ENCODE measurements at regions not wholly inside any gene's neighbourhood (a gene's known extent, or its start where the extent isn't known, plus 50 kb on each side); places are given as distances from the start of the nearest gene placed in this dataset.

- DNase-seq (ENCODE audit: insufficient read length, low spot score), result no peak
- no peak for TF ChIP-seq POU2F2 (IDR thresholded peaks at IDR 0.05; ENCODE audit: low read depth, low read length)
- TF ChIP-seq POLR2A (IDR thresholded peaks at IDR 0.05; ENCODE audit: low read depth, low read length), result no peak
- no peak for TF ChIP-seq POLR2AphosphoS5 (IDR thresholded peaks at IDR 0.05; ENCODE audit: low read depth, low read length)
- TF ChIP-seq TAF1 (IDR thresholded peaks at IDR 0.05; ENCODE audit: low read depth, low read length), result no peak
- TF ChIP-seq SPI1 (IDR thresholded peaks at IDR 0.05; ENCODE audit: low read depth, low read length), result no peak
- TF ChIP-seq PAX5 (IDR thresholded peaks at IDR 0.05; ENCODE audit: insufficient read depth, low read length, severe bottlenecking), result no peak
- no peak for FAIRE-seq
Observed at GRCh38 chr7:109308816-109309215, 739.1 kb downstream of the DNAJB9 start.

- FAIRE-seq (no peak), DNase-seq (ENCODE audit: insufficient read length, low spot score) (no peak)
- TF ChIP-seq POLR2AphosphoS5 (IDR thresholded peaks at IDR 0.05; ENCODE audit: low read depth, low read length), result no peak
- TF ChIP-seq TAF1 (IDR thresholded peaks at IDR 0.05; ENCODE audit: low read depth, low read length), result no peak
- TF ChIP-seq SPI1 (IDR thresholded peaks at IDR 0.05; ENCODE audit: low read depth, low read length), result no peak
Observed at GRCh38 chr7:109309790-109310189, 740.1 kb downstream of the DNAJB9 start.

GRCh38 chr7:109318136-109318535 lies 748.5 kb downstream of the DNAJB9 start:
- TF ChIP-seq SPI1 (IDR thresholded peaks at IDR 0.05; ENCODE audit: low read depth, low read length), result no peak
- TF ChIP-seq POLR2AphosphoS5 (IDR thresholded peaks at IDR 0.05; ENCODE audit: low read depth, low read length), result no peak
- no peak for TF ChIP-seq POU2F2 (IDR thresholded peaks at IDR 0.05; ENCODE audit: low read depth, low read length)
- TF ChIP-seq TAF1 (IDR thresholded peaks at IDR 0.05; ENCODE audit: low read depth, low read length), result no peak
- no peak for TF ChIP-seq PAX5 (IDR thresholded peaks at IDR 0.05; ENCODE audit: insufficient read depth, low read length, severe bottlenecking)
- TF ChIP-seq POLR2A (IDR thresholded peaks at IDR 0.05; ENCODE audit: low read depth, low read length), result no peak
- DNase-seq (ENCODE audit: insufficient read length, low spot score) (no peak), FAIRE-seq (no peak)

GRCh38 chr7:109322833-109323232 lies 753.2 kb downstream of the DNAJB9 start:
- FAIRE-seq, result no peak

GRCh38 chr7:109331423-109331822 lies 761.7 kb downstream of the DNAJB9 start:
- no peak for FAIRE-seq
- TF ChIP-seq POU2F2 (IDR thresholded peaks at IDR 0.05; ENCODE audit: low read depth, low read length) (no peak), PAX5 (IDR thresholded peaks at IDR 0.05; ENCODE audit: insufficient read depth, low read length, severe bottlenecking) (no peak), SPI1 (IDR thresholded peaks at IDR 0.05; ENCODE audit: low read depth, low read length) (no peak), POLR2A (IDR thresholded peaks at IDR 0.05; ENCODE audit: low read depth, low read length) (no peak), POLR2AphosphoS5 (IDR thresholded peaks at IDR 0.05; ENCODE audit: low read depth, low read length) (no peak)

More at GRCh38 chr7:109322833-109323232, 753.2 kb downstream of the DNAJB9 start:
- TF ChIP-seq TAF1 (IDR thresholded peaks at IDR 0.05; ENCODE audit: low read depth, low read length), result no peak
- TF ChIP-seq PAX5 (IDR thresholded peaks at IDR 0.05; ENCODE audit: insufficient read depth, low read length, severe bottlenecking), result no peak
- peak; percentile 48; the same call in 1 of the 2 replicates for TF ChIP-seq SPI1 (IDR thresholded peaks at IDR 0.05; ENCODE audit: low read depth, low read length)
- DNase-seq (ENCODE audit: insufficient read length, low spot score), result no peak

GRCh38 chr7:109335951-109336350 lies 766.3 kb downstream of the DNAJB9 start:
- FAIRE-seq, result no peak
- TF ChIP-seq POLR2A (IDR thresholded peaks at IDR 0.05; ENCODE audit: low read depth, low read length) (no peak), PAX5 (IDR thresholded peaks at IDR 0.05; ENCODE audit: insufficient read depth, low read length, severe bottlenecking) (no peak), TAF1 (IDR thresholded peaks at IDR 0.05; ENCODE audit: low read depth, low read length) (no peak), POLR2AphosphoS5 (IDR thresholded peaks at IDR 0.05; ENCODE audit: low read depth, low read length) (no peak), POU2F2 (IDR thresholded peaks at IDR 0.05; ENCODE audit: low read depth, low read length) (no peak), SPI1 (IDR thresholded peaks at IDR 0.05; ENCODE audit: low read depth, low read length) (no peak)
- no peak for DNase-seq (ENCODE audit: insufficient read length, low spot score)

More at GRCh38 chr7:109331423-109331822, 761.7 kb downstream of the DNAJB9 start:
- DNase-seq (ENCODE audit: insufficient read length, low spot score), result no peak

GRCh38 chr7:109336531-109336930 lies 766.9 kb downstream of the DNAJB9 start:
- no peak for TF ChIP-seq POU2F2 (IDR thresholded peaks at IDR 0.05; ENCODE audit: low read depth, low read length)
- no peak for TF ChIP-seq TAF1 (IDR thresholded peaks at IDR 0.05; ENCODE audit: low read depth, low read length)
- no peak for TF ChIP-seq SPI1 (IDR thresholded peaks at IDR 0.05; ENCODE audit: low read depth, low read length)
- TF ChIP-seq POLR2A (IDR thresholded peaks at IDR 0.05; ENCODE audit: low read depth, low read length), result no peak
- no peak for TF ChIP-seq PAX5 (IDR thresholded peaks at IDR 0.05; ENCODE audit: insufficient read depth, low read length, severe bottlenecking)
- no peak for TF ChIP-seq POLR2AphosphoS5 (IDR thresholded peaks at IDR 0.05; ENCODE audit: low read depth, low read length)
- no peak for DNase-seq (ENCODE audit: insufficient read length, low spot score)
- FAIRE-seq, result no peak

GRCh38 chr7:109343678-109344077 lies 774.0 kb downstream of the DNAJB9 start:
- TF ChIP-seq PAX5 (IDR thresholded peaks at IDR 0.05; ENCODE audit: insufficient read depth, low read length, severe bottlenecking) (no peak), TAF1 (IDR thresholded peaks at IDR 0.05; ENCODE audit: low read depth, low read length) (no peak), POLR2AphosphoS5 (IDR thresholded peaks at IDR 0.05; ENCODE audit: low read depth, low read length) (no peak), POU2F2 (IDR thresholded peaks at IDR 0.05; ENCODE audit: low read depth, low read length) (no peak), SPI1 (IDR thresholded peaks at IDR 0.05; ENCODE audit: low read depth, low read length) (no peak)
- FAIRE-seq, result no peak
- DNase-seq (ENCODE audit: insufficient read length, low spot score), result no peak

- TF ChIP-seq PAX5 (IDR thresholded peaks at IDR 0.05; ENCODE audit: insufficient read depth, low read length, severe bottlenecking), result no peak
- no peak for TF ChIP-seq POLR2A (IDR thresholded peaks at IDR 0.05; ENCODE audit: low read depth, low read length)
- no peak for TF ChIP-seq TAF1 (IDR thresholded peaks at IDR 0.05; ENCODE audit: low read depth, low read length)
- no peak for TF ChIP-seq POU2F2 (IDR thresholded peaks at IDR 0.05; ENCODE audit: low read depth, low read length)
- FAIRE-seq, result no peak
Observed at GRCh38 chr7:109351493-109351892, 781.8 kb downstream of the DNAJB9 start.

GRCh38 chr7:109354000-109354399 lies 784.3 kb downstream of the DNAJB9 start:
- no peak for TF ChIP-seq TAF1 (IDR thresholded peaks at IDR 0.05; ENCODE audit: low read depth, low read length)
- TF ChIP-seq POU2F2 (IDR thresholded peaks at IDR 0.05; ENCODE audit: low read depth, low read length), result no peak
- no peak for TF ChIP-seq POLR2AphosphoS5 (IDR thresholded peaks at IDR 0.05; ENCODE audit: low read depth, low read length)
- no peak for TF ChIP-seq SPI1 (IDR thresholded peaks at IDR 0.05; ENCODE audit: low read depth, low read length)
- no peak for TF ChIP-seq POLR2A (IDR thresholded peaks at IDR 0.05; ENCODE audit: low read depth, low read length)
- no peak for TF ChIP-seq PAX5 (IDR thresholded peaks at IDR 0.05; ENCODE audit: insufficient read depth, low read length, severe bottlenecking)
- FAIRE-seq (no peak), DNase-seq (ENCODE audit: insufficient read length, low spot score) (no peak)

More at GRCh38 chr7:109351493-109351892, 781.8 kb downstream of the DNAJB9 start:
- DNase-seq (ENCODE audit: insufficient read length, low spot score), result no peak

All from GM12891 (cell line).